ENCODE measurements at regions not wholly inside any gene's neighbourhood (a gene's known extent, or its start where the extent isn't known, plus 50 kb on each side); places are given as distances from the start of the nearest gene placed in this dataset.
"Not testable (repeated sequence)": the region's sequence is repeated elsewhere in the genome, so short reads cannot be mapped to it uniquely, and the experiment has no call there.

DNA sequence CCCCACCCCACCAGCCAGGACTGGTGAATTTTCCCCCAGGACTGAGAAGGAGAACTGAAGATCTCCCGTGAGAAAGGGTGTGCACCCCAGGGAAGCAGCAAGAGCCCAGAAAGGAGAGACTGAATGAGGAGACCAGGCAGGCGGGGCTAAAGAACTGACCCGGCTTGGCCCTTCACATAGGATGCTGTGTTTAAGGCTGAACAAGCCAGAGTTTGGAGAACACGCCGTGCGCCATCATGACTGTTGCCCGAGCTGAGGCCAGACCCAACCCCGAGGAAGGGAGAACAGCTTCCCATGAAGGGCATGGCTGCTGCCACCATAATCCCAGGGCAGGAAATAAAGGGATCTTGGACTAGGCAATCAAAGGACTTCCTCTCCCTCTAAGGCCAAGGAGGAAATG is 104.7 kb upstream of the SRSF6 start:
- Histone ChIP-seq H3K4me3 (ENCODE audit: low read depth, low read length) (no peak overlapping the region), H3K27me3 (replicated peaks; ENCODE audit: control insufficient read depth, insufficient read depth, low read length) (no peaks in the 10 kb centered on the region; the same call in 1 of the 2 replicates), H3K36me3 (ENCODE audit: control insufficient read depth, insufficient read depth, low read length) (no peaks in the 10 kb centered on the region), H3K4me1 (no peaks in the 10 kb centered on the region), H3K9me3 (peaks cover under 1% of the 10 kb centered on the region; the same call in 1 of the 2 replicates)
- intact Hi-C loops (cut with micrococcal nuclease; ENCODE audit: unreplicated experiment) = no loop called here
- Mint-ChIP-seq H3K27me3 (ENCODE audit: insufficient read depth, unreplicated experiment) (peaks cover 8% of the 10 kb centered on the region), H3K9me3 (ENCODE audit: unreplicated experiment) (peaks cover 11% of the 10 kb centered on the region), H3K27ac (ENCODE audit: unreplicated experiment) (no peak overlapping the region), H3K4me3 (ENCODE audit: unreplicated experiment) (no peak overlapping the region), H3K36me3 (ENCODE audit: insufficient read depth, unreplicated experiment) (no peaks in the 10 kb centered on the region), H3K4me1 (ENCODE audit: low read depth, unreplicated experiment) (no peaks in the 10 kb centered on the region)
- TF ChIP-seq, protein P1, sequence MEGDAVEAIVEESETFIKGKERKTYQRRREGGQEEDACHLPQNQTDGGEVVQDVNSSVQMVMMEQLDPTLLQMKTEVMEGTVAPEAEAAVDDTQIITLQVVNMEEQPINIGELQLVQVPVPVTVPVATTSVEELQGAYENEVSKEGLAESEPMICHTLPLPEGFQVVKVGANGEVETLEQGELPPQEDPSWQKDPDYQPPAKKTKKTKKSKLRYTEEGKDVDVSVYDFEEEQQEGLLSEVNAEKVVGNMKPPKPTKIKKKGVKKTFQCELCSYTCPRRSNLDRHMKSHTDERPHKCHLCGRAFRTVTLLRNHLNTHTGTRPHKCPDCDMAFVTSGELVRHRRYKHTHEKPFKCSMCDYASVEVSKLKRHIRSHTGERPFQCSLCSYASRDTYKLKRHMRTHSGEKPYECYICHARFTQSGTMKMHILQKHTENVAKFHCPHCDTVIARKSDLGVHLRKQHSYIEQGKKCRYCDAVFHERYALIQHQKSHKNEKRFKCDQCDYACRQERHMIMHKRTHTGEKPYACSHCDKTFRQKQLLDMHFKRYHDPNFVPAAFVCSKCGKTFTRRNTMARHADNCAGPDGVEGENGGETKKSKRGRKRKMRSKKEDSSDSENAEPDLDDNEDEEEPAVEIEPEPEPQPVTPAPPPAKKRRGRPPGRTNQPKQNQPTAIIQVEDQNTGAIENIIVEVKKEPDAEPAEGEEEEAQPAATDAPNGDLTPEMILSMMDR (IDR thresholded peaks at IDR 0.05; ENCODE audit: insufficient read depth in 1 of 2, low read depth in 1 of 2, low read length in 1 of 2, severe bottlenecking in 1 of 2, unreplicated experiment in 1 of 2) = no peak
- ChIA-PET CTCF (no interaction called here), POLR2A (no interaction called here)
- DNase-seq = no peak
- BruUV-seq (replicated peaks) = no TSS peak

DNA sequence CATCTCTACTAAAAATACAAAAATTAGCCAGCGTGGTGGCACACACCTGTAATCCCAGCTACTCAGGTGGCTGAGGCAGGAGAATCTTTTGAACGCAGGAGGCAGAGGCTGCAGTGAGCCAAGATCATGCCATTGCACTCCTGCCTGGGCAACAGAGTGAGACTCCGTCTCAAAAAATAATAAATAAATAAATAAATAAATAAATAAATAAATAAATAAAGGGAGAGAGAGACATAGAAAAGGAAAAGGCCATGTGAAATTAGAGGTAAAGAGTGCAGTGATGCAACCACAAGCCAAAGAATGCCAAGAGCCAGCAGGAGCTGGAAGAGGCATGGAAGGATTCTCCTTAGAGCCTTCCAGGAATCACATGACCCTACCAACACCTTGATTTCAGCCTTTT is 107.0 kb upstream of the SRSF6 start:
- H3K4me1 Mint-ChIP-seq (ENCODE audit: low read depth, unreplicated experiment); BruUV-seq (replicated peaks); H3K9me3 ChIP-seq; H3K9me3 Mint-ChIP-seq (ENCODE audit: unreplicated experiment); H3K36me3 ChIP-seq (ENCODE audit: control insufficient read depth, insufficient read depth, low read length); H3K27ac Mint-ChIP-seq (ENCODE audit: unreplicated experiment); DNase-seq; intact Hi-C loops (cut with micrococcal nuclease; ENCODE audit: unreplicated experiment); H3K4me1 ChIP-seq; H3K27me3 ChIP-seq (replicated peaks; ENCODE audit: control insufficient read depth, insufficient read depth, low read length); POLR2A ChIA-PET; H3K36me3 Mint-ChIP-seq (ENCODE audit: insufficient read depth, unreplicated experiment); H3K4me3 ChIP-seq (ENCODE audit: low read depth, low read length); CTCF ChIA-PET; H3K4me3 Mint-ChIP-seq (ENCODE audit: unreplicated experiment): not testable (repeated sequence)
- peaks cover 16% of the 10 kb centered on the region for H3K27me3 Mint-ChIP-seq (ENCODE audit: insufficient read depth, unreplicated experiment)

DNA sequence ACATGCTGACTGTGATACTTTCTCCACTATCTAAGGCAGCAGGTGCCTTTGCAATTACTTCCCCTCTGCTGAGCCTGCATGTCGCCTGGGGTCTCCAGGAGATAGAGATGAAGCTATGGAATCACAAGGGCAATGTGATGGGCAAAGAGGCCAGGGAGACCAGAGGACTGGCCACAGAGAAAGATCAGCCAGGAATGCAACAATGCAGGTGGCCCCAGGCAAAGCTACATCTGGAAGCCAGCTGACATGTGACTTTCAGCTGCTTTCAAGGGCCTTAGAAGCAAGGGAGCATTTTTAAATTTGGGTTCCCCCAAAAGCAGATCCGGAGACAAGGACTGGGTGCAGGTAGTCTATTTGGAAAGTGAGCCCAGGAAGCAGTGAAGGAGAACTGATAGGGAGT is 107.9 kb upstream of the SRSF6 start:
- H3K36me3 Mint-ChIP-seq (ENCODE audit: insufficient read depth, unreplicated experiment) = no peaks in the 10 kb centered on the region

DNA sequence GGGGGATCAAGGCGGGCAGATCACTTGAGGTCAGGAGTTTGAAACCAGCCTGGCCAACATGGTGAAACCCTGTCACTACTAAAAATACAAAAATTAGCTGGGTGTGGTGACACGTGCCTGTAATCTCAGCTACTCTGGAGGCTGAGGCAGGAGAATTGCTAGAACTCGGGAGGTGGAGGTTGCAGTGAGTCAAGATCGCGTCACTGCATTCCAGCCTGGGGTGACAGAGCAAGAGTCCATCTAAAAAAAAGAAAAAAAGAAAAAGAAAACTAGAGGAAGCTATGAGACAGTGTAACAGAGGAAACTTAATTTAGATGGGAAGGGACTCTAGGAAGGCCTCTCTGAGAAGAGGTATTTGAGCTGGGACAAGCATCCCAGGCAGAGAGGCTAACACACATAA is 109.9 kb upstream of the SRSF6 start:
- H3K36me3 ChIP-seq (ENCODE audit: control insufficient read depth, insufficient read depth, low read length); H3K36me3 Mint-ChIP-seq (ENCODE audit: insufficient read depth, unreplicated experiment); BruUV-seq (replicated peaks); H3K9me3 ChIP-seq; H3K27ac Mint-ChIP-seq (ENCODE audit: unreplicated experiment); H3K4me1 ChIP-seq; POLR2A ChIA-PET; DNase-seq; H3K4me1 Mint-ChIP-seq (ENCODE audit: low read depth, unreplicated experiment); H3K27me3 ChIP-seq (replicated peaks; ENCODE audit: control insufficient read depth, insufficient read depth, low read length); intact Hi-C loops (cut with micrococcal nuclease; ENCODE audit: unreplicated experiment); H3K4me3 ChIP-seq (ENCODE audit: low read depth, low read length); H3K4me3 Mint-ChIP-seq (ENCODE audit: unreplicated experiment): not testable (repeated sequence)
- CTCF ChIA-PET = interaction anchor here (0.6 kb wide), 1 partner anchor 1756 kb away, joined by 4 read pairs; no protein-coding TSS in a partner anchor
- Mint-ChIP-seq H3K27me3 (ENCODE audit: insufficient read depth, unreplicated experiment) (peaks cover 16% of the 10 kb centered on the region), H3K9me3 (ENCODE audit: unreplicated experiment) (peaks cover 32% of the 10 kb centered on the region)

More for the DNA sequence above, 107.9 kb upstream of the SRSF6 start:
- Histone ChIP-seq H3K9me3 (peaks cover under 1% of the 10 kb centered on the region; the same call in 1 of the 2 replicates), H3K36me3 (ENCODE audit: control insufficient read depth, insufficient read depth, low read length) (no peaks in the 10 kb centered on the region), H3K4me3 (ENCODE audit: low read depth, low read length) (no peak overlapping the region), H3K27me3 (replicated peaks; ENCODE audit: control insufficient read depth, insufficient read depth, low read length) (no peaks in the 10 kb centered on the region), H3K4me1 (no peaks in the 10 kb centered on the region)
- intact Hi-C loops (cut with micrococcal nuclease; ENCODE audit: unreplicated experiment) = no loop called here
- ChIA-PET CTCF (interaction anchor here (0.5 kb wide), 1 partner anchor 87 kb away, joined by 3 read pairs; no protein-coding TSS in a partner anchor), POLR2A (no interaction called here)
- no peak for DNase-seq
- Mint-ChIP-seq H3K27ac (ENCODE audit: unreplicated experiment) (no peak overlapping the region), H3K4me3 (ENCODE audit: unreplicated experiment) (no peak overlapping the region), H3K27me3 (ENCODE audit: insufficient read depth, unreplicated experiment) (peaks cover 16% of the 10 kb centered on the region), H3K4me1 (ENCODE audit: low read depth, unreplicated experiment) (no peaks in the 10 kb centered on the region), H3K9me3 (ENCODE audit: unreplicated experiment) (peaks cover 17% of the 10 kb centered on the region)
- TF ChIP-seq, protein P1 (IDR thresholded peaks at IDR 0.05; ENCODE audit: insufficient read depth in 1 of 2, low read depth in 1 of 2, low read length in 1 of 2, severe bottlenecking in 1 of 2, unreplicated experiment in 1 of 2) = no peak
- no TSS peak for BruUV-seq (replicated peaks)

All from Caco-2 (cell line).